T-helper 1 cell treated with Interleukin-12 subunit alpha and Interleukin-12 subunit beta and Interleukin-4 antibody, amounts not matched to agents 30 μg/mL and 1 μg/mL, for 36 hours (primary cell): ENCODE measurements at regions not wholly inside any gene's neighbourhood (a gene's known extent, or its start where the extent isn't known, plus 50 kb on each side); places are given as distances from the start of the nearest gene placed in this dataset.

Source experiments
- H3K27ac Mint-ChIP-seq: one replicate; pipeline ENCODE4 v1.8.0; 2021; ENCODE audit warnings: mild to moderate bottlenecking, mixed read lengths
- H3K27me3 Mint-ChIP-seq: one replicate; pipeline ENCODE4 v1.8.0; 2021; ENCODE audit warnings: low read depth, mixed read lengths
- H3K36me3 Mint-ChIP-seq: one replicate; pipeline ENCODE4 v1.8.0; 2021; ENCODE audit warnings: low read depth, mixed read lengths
- H3K4me1 Mint-ChIP-seq: one replicate; pipeline ENCODE4 v1.8.0; 2021; ENCODE audit warnings: low read depth, mixed read lengths
- H3K4me3 Mint-ChIP-seq: one replicate; pipeline ENCODE4 v1.8.0; 2021; ENCODE audit warnings: mild to moderate bottlenecking, moderate library complexity, mixed read lengths
- H3K9me3 Mint-ChIP-seq: one replicate; pipeline ENCODE4 v1.8.0; 2021; ENCODE audit warnings: mixed read lengths

- Mint-ChIP-seq H3K4me3 (no peak overlapping the region), H3K27me3 (no peaks in the 10 kb centered on the region), H3K4me1 (no peaks in the 10 kb centered on the region), H3K27ac (no peak overlapping the region), H3K36me3 (no peaks in the 10 kb centered on the region), H3K9me3 (peaks cover 18% of the 10 kb centered on the region)
These were observed 164.9 kb downstream of the FNDC1 start for GRCh38 chr6:159334068-159334467.

DNA sequence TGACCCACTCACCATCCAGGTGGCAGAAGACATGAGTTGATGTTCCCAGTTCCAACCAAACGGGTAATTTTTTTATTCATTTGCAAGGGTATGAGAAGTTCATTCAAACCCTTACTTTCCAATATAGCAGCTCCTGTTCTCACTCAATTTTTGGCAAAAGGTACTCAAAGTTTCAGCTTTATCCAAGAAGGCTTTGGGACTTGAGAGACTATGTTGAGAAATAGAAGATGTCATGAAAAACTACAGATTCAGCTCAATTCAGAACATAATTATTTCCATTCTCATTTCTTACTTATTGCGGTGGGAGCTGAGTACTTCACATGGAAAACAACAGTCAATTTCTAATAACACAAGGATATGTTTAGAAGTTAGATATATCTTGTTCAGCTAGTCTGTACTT is 162.3 kb downstream of the FNDC1 start:
- no peak overlapping the region for H3K4me3 Mint-ChIP-seq
- no peaks in the 10 kb centered on the region for H3K36me3 Mint-ChIP-seq
- no peaks in the 10 kb centered on the region for H3K27me3 Mint-ChIP-seq
- no peaks in the 10 kb centered on the region for H3K4me1 Mint-ChIP-seq
- H3K9me3 Mint-ChIP-seq, result peaks cover 14% of the 10 kb centered on the region
- no peak overlapping the region for H3K27ac Mint-ChIP-seq

GRCh38 chr6:159329081-159329480 is 159.9 kb downstream of the FNDC1 start:
- Mint-ChIP-seq H3K27me3 (no peaks in the 10 kb centered on the region), H3K4me1 (no peaks in the 10 kb centered on the region), H3K27ac (no peak overlapping the region), H3K36me3 (no peaks in the 10 kb centered on the region), H3K4me3 (no peak overlapping the region), H3K9me3 (peaks cover 13% of the 10 kb centered on the region)

- H3K27ac Mint-ChIP-seq, result no peak overlapping the region
- H3K27me3 Mint-ChIP-seq, result no peaks in the 10 kb centered on the region
- H3K4me1 Mint-ChIP-seq, result no peaks in the 10 kb centered on the region
- no peak overlapping the region for H3K4me3 Mint-ChIP-seq
- peaks cover 4% of the 10 kb centered on the region for H3K9me3 Mint-ChIP-seq
- no peaks in the 10 kb centered on the region for H3K36me3 Mint-ChIP-seq
These were observed 158.9 kb downstream of the FNDC1 start for GRCh38 chr6:159328052-159328451.

- Mint-ChIP-seq H3K36me3 (no peaks in the 10 kb centered on the region), H3K27ac (no peak overlapping the region), H3K27me3 (no peaks in the 10 kb centered on the region), H3K9me3 (no peaks in the 10 kb centered on the region), H3K4me3 (no peak overlapping the region), H3K4me1 (no peaks in the 10 kb centered on the region)
These were observed 156.3 kb downstream of the FNDC1 start for GRCh38 chr6:159325476-159325875.

- no peaks in the 10 kb centered on the region for H3K4me1 Mint-ChIP-seq
- H3K27ac Mint-ChIP-seq, result no peak overlapping the region
- peaks cover under 1% of the 10 kb centered on the region for H3K27me3 Mint-ChIP-seq
- no peaks in the 10 kb centered on the region for H3K9me3 Mint-ChIP-seq
- H3K36me3 Mint-ChIP-seq, result no peaks in the 10 kb centered on the region
- H3K4me3 Mint-ChIP-seq, result no peak overlapping the region
These were observed 155.4 kb downstream of the FNDC1 start for GRCh38 chr6:159324596-159324995.
